ENCODE measurements at regions not wholly inside any gene's neighbourhood (a gene's known extent, or its start where the extent isn't known, plus 50 kb on each side); places are given as distances from the start of the nearest gene placed in this dataset.

DNA sequence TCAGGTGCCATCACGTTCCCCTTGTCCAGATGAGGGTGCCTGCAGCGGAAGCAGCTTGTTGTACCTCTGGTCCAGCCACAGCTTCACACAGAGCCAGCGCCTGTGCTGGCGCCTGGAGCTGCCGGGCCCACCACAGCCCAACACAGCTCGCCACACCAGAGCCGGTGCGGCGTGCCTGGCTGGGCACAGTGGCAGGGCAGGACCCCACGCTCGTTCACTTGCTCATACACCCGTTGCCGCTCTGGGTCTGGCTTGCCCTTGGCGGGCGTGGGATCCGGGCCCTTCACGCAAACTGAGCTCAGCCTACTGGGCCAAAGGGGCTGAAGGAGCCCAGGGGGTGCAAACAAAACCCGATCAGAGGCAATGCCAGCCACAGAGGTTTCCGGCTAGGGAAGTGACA, 492.5 kb upstream of the MANEA start:
- ChIA-PET POLR2A (ENCODE audit: partially characterized antibody) (no interaction called here), CTCF (ENCODE audit: partially characterized antibody) (interaction anchor here (0.5 to 2.0 kb wide), 6 partner anchors 8 to 617 kb away, joined by 3 to 9 read pairs (median 4); no protein-coding TSS in a partner anchor)
- Histone ChIP-seq H2AFZ (ENCODE audit: low read length) (peak overlapping the region; percentile 62; the same call in 1 of the 2 replicates), H3K23ac (ENCODE audit: insufficient read length) (no peak overlapping the region), H3K27ac (ENCODE audit: low read depth, low read length) (no peak overlapping the region), H3K79me2 (ENCODE audit: control insufficient read depth in 1 of 2, insufficient read depth in 2 of 2, low read length in 2 of 2) (no peaks in the 10 kb centered on the region), H4K8ac (ENCODE audit: extremely low read depth, insufficient read depth, low read length) (no peak overlapping the region), H3K4me3 (ENCODE audit: extremely low read depth in 1 of 4, insufficient read depth in 2 of 4, low read depth in 3 of 4, low read length in 4 of 4) (no peak overlapping the region), H4K5ac (ENCODE audit: insufficient read length, low read depth, low read length) (no peak overlapping the region), H2BK12ac (ENCODE audit: low read depth, low read length) (no peak overlapping the region), H3K36me3 (ENCODE audit: control insufficient read depth in 2 of 4, insufficient read depth in 4 of 4, low read length in 3 of 4) (no peaks in the 10 kb centered on the region), H2BK5ac (ENCODE audit: low read depth, low read length) (no peak overlapping the region), H3K79me1 (ENCODE audit: low read depth, low read length) (no peaks in the 10 kb centered on the region), H3K18ac (ENCODE audit: extremely low read depth, low read length) (no peak overlapping the region), H3K27me3 (replicated peaks in 1 of 4; ENCODE audit: control insufficient read depth in 3 of 4, extremely low read depth in 1 of 4, insufficient read depth in 3 of 4, low read length in 3 of 4) (no peaks in the 10 kb centered on the region), H3K23me2 (ENCODE audit: low read depth, low read length) (no peaks in the 10 kb centered on the region), H3K4me1 (replicated peaks in 1 of 4; ENCODE audit: control insufficient read depth in 3 of 4, insufficient read depth in 4 of 4, low read length in 3 of 4) (no peaks in the 10 kb centered on the region), H2BK120ac (replicated peaks; ENCODE audit: low read depth, low read length) (no peak overlapping the region), H3K14ac (ENCODE audit: insufficient read length) (no peak overlapping the region), H4K20me1 (replicated peaks in 1 of 2; ENCODE audit: control insufficient read depth in 1 of 2, insufficient read depth in 2 of 2, low read length in 2 of 2) (no peaks in the 10 kb centered on the region), H2AK5ac (ENCODE audit: low read depth, low read length) (no peak overlapping the region), H4K91ac (replicated peaks; ENCODE audit: insufficient read length, low read length) (no peak overlapping the region), H3K4me2 (ENCODE audit: insufficient read depth in 1 of 2, low read depth in 2 of 2, low read length in 2 of 2) (no peak overlapping the region), H2BK15ac (ENCODE audit: low read length) (no peak overlapping the region), H3K56ac (replicated peaks; ENCODE audit: insufficient read length, low read depth, low read length) (no peak overlapping the region), H3K9me3 (ENCODE audit: insufficient read depth in 2 of 2, low read depth in 1 of 2, low read length in 1 of 2) (no peaks in the 10 kb centered on the region), H2BK20ac (ENCODE audit: low read length) (no peak overlapping the region), H3K9ac (replicated peaks in 1 of 4; ENCODE audit: extremely low read depth in 1 of 4, low read depth in 3 of 4, low read length in 3 of 4) (no peak overlapping the region), H3K4ac (replicated peaks; ENCODE audit: insufficient read length, low read depth, low read length) (no peak overlapping the region)
- WGBS, 2 experiments (ENCODE audit: extremely low coverage in 1 of 2, insufficient coverage in 1 of 2, insufficient read length in 1 of 2, insufficient replicate concordance in 2 of 2, low coverage in 1 of 2, low lambda C conversion rate in 2 of 2, missing lambda C conversion rate in 1 of 2), result 94% methylated on average over 18 of the region's 19 CpGs; no CpG with 5 or more reads in 1 of the 2 experiments
- TF ChIP-seq FOSL1 (IDR thresholded peaks at IDR 0.05; ENCODE audit: insufficient read depth, low read depth, low read length), result no peak
- no peak for TF ChIP-seq TBP (IDR thresholded peaks at IDR 0.05; ENCODE audit: low read depth, low read length)
- TF ChIP-seq, protein P1, sequence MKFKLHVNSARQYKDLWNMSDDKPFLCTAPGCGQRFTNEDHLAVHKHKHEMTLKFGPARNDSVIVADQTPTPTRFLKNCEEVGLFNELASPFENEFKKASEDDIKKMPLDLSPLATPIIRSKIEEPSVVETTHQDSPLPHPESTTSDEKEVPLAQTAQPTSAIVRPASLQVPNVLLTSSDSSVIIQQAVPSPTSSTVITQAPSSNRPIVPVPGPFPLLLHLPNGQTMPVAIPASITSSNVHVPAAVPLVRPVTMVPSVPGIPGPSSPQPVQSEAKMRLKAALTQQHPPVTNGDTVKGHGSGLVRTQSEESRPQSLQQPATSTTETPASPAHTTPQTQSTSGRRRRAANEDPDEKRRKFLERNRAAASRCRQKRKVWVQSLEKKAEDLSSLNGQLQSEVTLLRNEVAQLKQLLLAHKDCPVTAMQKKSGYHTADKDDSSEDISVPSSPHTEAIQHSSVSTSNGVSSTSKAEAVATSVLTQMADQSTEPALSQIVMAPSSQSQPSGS (IDR thresholded peaks at IDR 0.05; ENCODE audit: low read length), result no peak
- no peak for TF ChIP-seq MAFK (IDR thresholded peaks at IDR 0.05; ENCODE audit: low read depth, low read length)
- no peak for TF ChIP-seq TEAD4 (IDR thresholded peaks at IDR 0.05; ENCODE audit: low read depth, low read length)
- TF ChIP-seq SP1 (IDR thresholded peaks at IDR 0.05; ENCODE audit: low read depth, low read length), result no peak
- no peak for TF ChIP-seq KDM1A (IDR thresholded peaks at IDR 0.05; ENCODE audit: borderline replicate concordance, low read length)
- no peak for TF ChIP-seq RFX5 (IDR thresholded peaks at IDR 0.05; ENCODE audit: borderline replicate concordance, low read depth, low read length)
- no peak for TF ChIP-seq SP4 (IDR thresholded peaks at IDR 0.05; ENCODE audit: low read length)
- no peak for TF ChIP-seq CEBPB (IDR thresholded peaks at IDR 0.05; ENCODE audit: low read depth, low read length)
- TF ChIP-seq, protein P2, sequence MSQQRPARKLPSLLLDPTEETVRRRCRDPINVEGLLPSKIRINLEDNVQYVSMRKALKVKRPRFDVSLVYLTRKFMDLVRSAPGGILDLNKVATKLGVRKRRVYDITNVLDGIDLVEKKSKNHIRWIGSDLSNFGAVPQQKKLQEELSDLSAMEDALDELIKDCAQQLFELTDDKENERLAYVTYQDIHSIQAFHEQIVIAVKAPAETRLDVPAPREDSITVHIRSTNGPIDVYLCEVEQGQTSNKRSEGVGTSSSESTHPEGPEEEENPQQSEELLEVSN (IDR thresholded peaks at IDR 0.05), result no peak
- DNase-seq (ENCODE audit: low read depth in 1 of 2, low spot score in 2 of 2) (peak in 1 of 2 experiments; percentile 46), FAIRE-seq (no peak)
